A673 (cell line): ENCODE measurements at regions not wholly inside any gene's neighbourhood (a gene's known extent, or its start where the extent isn't known, plus 50 kb on each side); places are given as distances from the start of the nearest gene placed in this dataset.
A peak's percentile ranks its signal among the peaks of the same experiment; 100 is the strongest.

Source experiments
- BruUV-seq: library from RNA; stranded (reverse); fragments of 400-500 nt; replicated peaks from 2 replicates; lab custom pipeline; 2021; lab: Mats Ljungman, UMichigan
- CTCF ChIA-PET: fragments of 300-600 bp; sonication (Branson Sonifier 250); formaldehyde crosslinking; loops from one replicate; lab custom pipeline; 2022; ENCODE audit warnings: antibody characterized with exemption; lab: Charles Lee
- POLR2A ChIA-PET: fragments of 300-600 bp; sonication (Branson Sonifier 250); formaldehyde crosslinking; loops from one replicate; lab custom pipeline; 2022; ENCODE audit warnings: antibody characterized with exemption; ENCODE audit not compliant: low non-redundant PET; lab: Charles Lee
- DNase-seq: peaks from one replicate; pipeline ENCODE4 v3.0.0-alpha.2; 2015; ENCODE audit warnings: low spot score
- H3K27ac ChIP-seq: fragments of 200-600 bp; sonication (generic); 2 replicates; pipeline ENCODE4 v1.5.1; 2016; ENCODE audit warnings: mixed run types, low read depth, mild to moderate bottlenecking, mixed read lengths, antibody characterized with exemption, low read length; ENCODE audit not compliant: poor library complexity, severe bottlenecking
- H3K27me3 ChIP-seq: fragments of 200-600 bp; sonication (generic); replicated peaks from 2 replicates; pipeline ENCODE4 v1.6.1; 2017; ENCODE audit warnings: mixed run types, low read depth, mild to moderate bottlenecking, mixed read lengths, antibody characterized with exemption, low read length; ENCODE audit not compliant: insufficient read depth, poor library complexity
- H3K36me3 ChIP-seq: fragments of 200-600 bp; sonication (generic); 2 replicates; pipeline ENCODE4 v1.6.1; 2016; ENCODE audit warnings: mixed run types, mild to moderate bottlenecking, mixed read lengths, antibody characterized with exemption, low read length; ENCODE audit not compliant: insufficient read depth, poor library complexity, severe bottlenecking
- H3K4me1 ChIP-seq: fragments of 200-600 bp; sonication (generic); 2 replicates; pipeline ENCODE4 v1.6.1; 2017; ENCODE audit warnings: mixed run types, mild to moderate bottlenecking, mixed read lengths, antibody characterized with exemption, low read length; ENCODE audit not compliant: insufficient read depth, poor library complexity, severe bottlenecking
- H3K4me3 ChIP-seq: fragments of 200-600 bp; sonication (generic); 2 replicates; pipeline ENCODE4 v1.5.1; 2016; ENCODE audit warnings: low read depth, mixed run types, mild to moderate bottlenecking, mixed read lengths, low read length; ENCODE audit not compliant: poor library complexity, severe bottlenecking
- H3K9me3 ChIP-seq: fragments of 200-600 bp; sonication (generic); 2 replicates; pipeline ENCODE4 v1.6.1; 2016; ENCODE audit warnings: mixed run types, low read depth, mild to moderate bottlenecking, mixed read lengths, antibody characterized with exemption, low read length; ENCODE audit not compliant: poor library complexity, severe bottlenecking
- CTCF ChIP-seq: fragments of 300-800, 200-600 bp; sonication (generic); conservative IDR thresholded peaks from 2 replicates; pipeline ENCODE4 v1.5.1; 2017; ENCODE audit warnings: low read depth, mild to moderate bottlenecking, antibody characterized with exemption, low read length, moderate library complexity, mixed read lengths
- EZH2 ChIP-seq: fragments of 200-600 bp; sonication (generic); IDR thresholded peaks from 2 replicates; pipeline ENCODE4 v1.6.1; 2017; ENCODE audit warnings: borderline replicate concordance, low read depth, mild to moderate bottlenecking, mixed read lengths, antibody characterized with exemption, low read length; ENCODE audit not compliant: poor library complexity, severe bottlenecking
- intact Hi-C: fragments of 100-400 bp; cut with micrococcal nuclease; formaldehyde crosslinking; loops from one replicate; pipeline ENCODE4 v1.10.0; 2022; ENCODE audit not compliant: unreplicated experiment

- Histone ChIP-seq H3K4me1 (no peaks in the 10 kb centered on the region), H3K27me3 (no peaks in the 10 kb centered on the region), H3K4me3 (no peak overlapping the region), H3K36me3 (no peaks in the 10 kb centered on the region), H3K9me3 (no peaks in the 10 kb centered on the region), H3K27ac (no peak overlapping the region)
- ChIA-PET POLR2A (no interaction called here), CTCF (no interaction called here)
- no TSS peak for BruUV-seq
- TF ChIP-seq CTCF (no peak), EZH2 (no peak)
- intact Hi-C loops = no loop called here
- DNase-seq = no peak
These were observed 492.2 kb upstream of the ARRDC3 start for GRCh38 chr5:91875196-91875779.

GRCh38 chr5:91867799-91868198 lies 484.7 kb upstream of the ARRDC3 start:
- CTCF ChIA-PET = no interaction called here
- intact Hi-C loops = no loop called here

GRCh38 chr5:91865915-91866314 lies 482.8 kb upstream of the ARRDC3 start:
- H3K9me3 ChIP-seq = no peaks in the 10 kb centered on the region
- BruUV-seq = no TSS peak
- CTCF ChIA-PET = no interaction called here
- peak overlapping the region; percentile 13 for H3K27ac ChIP-seq
- H3K27me3 ChIP-seq = no peaks in the 10 kb centered on the region
- POLR2A ChIA-PET = no interaction called here
- peaks cover 14% of the 10 kb centered on the region for H3K4me1 ChIP-seq
- peak; percentile 56 for DNase-seq
- intact Hi-C loops = no loop called here
- H3K36me3 ChIP-seq = no peaks in the 10 kb centered on the region
- TF ChIP-seq EZH2 = no peak
- TF ChIP-seq CTCF = no peak
- no peak overlapping the region for H3K4me3 ChIP-seq

More at GRCh38 chr5:91867799-91868198, 484.7 kb upstream of the ARRDC3 start:
- Histone ChIP-seq H3K27ac (no peak overlapping the region), H3K9me3 (no peaks in the 10 kb centered on the region), H3K36me3 (no peaks in the 10 kb centered on the region), H3K27me3 (no peaks in the 10 kb centered on the region), H3K4me3 (no peak overlapping the region), H3K4me1 (peaks cover 14% of the 10 kb centered on the region)
- POLR2A ChIA-PET = no interaction called here
- no TSS peak for BruUV-seq
- DNase-seq = no peak
- TF ChIP-seq EZH2 (no peak), CTCF (no peak)
